Epidermal melanocyte (primary cell): ENCODE measurements at regions not wholly inside any gene's neighbourhood (a gene's known extent, or its start where the extent isn't known, plus 50 kb on each side); places are given as distances from the start of the nearest gene placed in this dataset.

Experiments used
- DNase-seq: peaks from one replicate; pipeline ENCODE4 v3.0.0; 2011; ENCODE audit warnings: low spot score; ENCODE audit not compliant: insufficient read length

- DNase-seq, result no peak
Observed at GRCh38 chr13:21318891-21319532, 140.1 kb downstream of the ZDHHC20 start.

DNA sequence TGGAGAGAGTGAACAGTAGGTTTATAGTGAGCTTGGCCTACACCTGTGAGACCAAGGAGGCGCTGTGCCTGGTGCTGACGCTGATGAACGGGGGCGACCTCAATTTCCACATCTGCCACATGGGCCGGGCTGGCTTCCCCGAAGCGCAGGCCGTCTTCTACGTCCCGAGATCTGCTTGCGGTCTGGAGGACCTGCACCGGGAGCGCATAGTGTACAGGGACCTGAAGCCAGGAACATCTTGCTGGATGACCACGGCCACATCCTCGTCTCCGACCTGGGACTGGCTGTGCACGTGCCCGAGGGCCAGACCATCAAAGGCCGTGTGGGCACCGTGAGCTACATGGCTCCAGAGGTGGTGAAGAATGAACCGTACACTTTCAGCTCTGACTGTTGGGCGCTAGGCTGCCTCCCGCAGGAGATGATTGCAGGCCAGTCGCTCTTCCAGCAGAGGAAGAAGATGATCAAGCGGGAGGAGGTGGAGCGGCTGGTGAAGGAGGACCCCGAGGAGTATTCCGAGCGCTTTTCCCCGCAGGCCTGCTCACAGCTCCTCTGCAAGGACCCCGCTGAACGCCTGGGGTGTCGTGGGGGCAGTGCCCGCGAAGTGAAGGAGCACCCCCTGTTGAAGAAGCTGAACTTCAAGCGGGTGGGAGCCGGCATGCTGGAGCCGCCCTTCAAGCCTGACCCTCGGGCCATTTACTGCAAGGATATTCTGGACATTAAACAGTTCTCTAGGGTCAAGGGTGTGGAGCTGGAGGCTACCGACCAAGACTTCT, 139.0 kb downstream of the ZDHHC20 start:
- no peak for DNase-seq

DNA sequence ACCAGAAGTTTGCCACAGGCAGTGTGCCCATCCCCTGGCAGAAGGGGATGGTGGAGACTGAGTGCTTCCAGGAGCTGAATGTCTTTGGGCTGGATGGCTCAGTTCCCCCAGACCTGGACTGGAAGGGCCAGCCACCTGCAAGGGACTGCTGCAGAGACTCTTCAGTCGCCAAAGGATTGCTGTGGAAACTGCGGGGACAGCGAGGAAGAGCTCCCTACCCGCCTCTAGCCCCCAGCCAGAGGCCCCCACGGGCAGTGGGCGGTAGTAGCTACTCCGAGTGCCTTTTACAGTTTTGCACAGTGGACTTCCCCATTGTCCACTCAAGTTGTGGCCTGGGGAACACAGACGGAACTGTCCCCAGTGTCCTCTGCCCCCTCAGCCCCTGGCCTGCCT, 138.5 kb downstream of the ZDHHC20 start:
- DNase-seq, result no peak

DNA sequence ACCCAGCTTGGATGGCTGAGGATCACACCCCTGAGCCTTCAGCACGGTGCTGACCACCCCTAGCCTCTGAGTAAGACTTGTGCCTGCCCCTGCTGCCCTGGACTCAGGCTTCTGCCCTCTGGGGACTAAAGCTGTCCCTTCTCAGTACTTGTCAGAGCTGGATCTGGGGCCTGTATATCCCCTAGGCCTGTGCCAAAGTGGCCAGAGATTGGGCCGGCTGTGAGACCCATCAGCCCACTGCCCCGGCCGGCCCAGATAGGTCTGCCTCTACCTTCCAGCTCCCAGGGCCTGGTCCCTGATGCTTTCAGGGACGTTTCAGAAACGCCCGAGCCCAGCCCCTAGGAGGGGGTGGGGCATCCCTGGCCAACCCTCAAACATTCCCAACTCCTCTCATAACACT, 137.8 kb downstream of the ZDHHC20 start:
- no peak for DNase-seq

DNA sequence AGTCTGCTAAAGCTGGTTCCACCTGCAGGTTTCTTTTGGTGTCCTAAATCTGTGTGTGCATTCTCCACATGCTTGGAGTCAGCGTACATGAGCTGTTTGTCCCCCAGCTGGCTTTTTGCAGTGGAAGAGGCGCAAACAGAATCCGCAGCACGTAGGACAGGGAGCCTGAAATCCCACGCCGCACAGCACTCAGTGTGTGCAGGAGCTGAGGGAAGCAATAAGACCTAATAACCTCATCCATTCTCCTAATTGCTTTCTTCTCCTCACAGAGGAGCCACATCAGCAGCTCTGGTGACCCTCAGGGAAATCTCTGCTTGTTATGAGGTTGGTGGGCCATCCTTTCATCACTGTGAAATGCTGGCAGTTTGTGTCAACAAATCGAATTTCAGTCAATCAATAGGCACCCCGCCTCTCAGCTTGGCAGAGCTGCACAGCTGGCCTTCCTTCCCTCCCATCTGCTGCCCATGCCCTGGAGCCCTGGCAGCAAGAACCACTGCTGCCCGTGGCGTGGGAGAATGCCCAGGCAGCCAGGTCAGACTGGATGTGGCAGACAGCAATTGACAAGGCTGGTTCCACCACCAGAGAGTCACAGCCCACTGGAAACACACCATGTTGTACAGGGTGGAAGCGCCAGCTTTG, 136.7 kb downstream of the ZDHHC20 start:
- DNase-seq, result no peak
